Thymus (tissue), 11 donors: ENCODE measurements at regions not wholly inside any gene's neighbourhood (a gene's known extent, or its start where the extent isn't known, plus 50 kb on each side); places are given as distances from the start of the nearest gene placed in this dataset.

Experiments
- DNase-seq, 9 donors: peaks; one replicate each; pipeline ENCODE4 v3.0.0-alpha.2; 2013; ENCODE audit warnings: low spot score in 9 of 9, low read depth in 6 of 9, missing footprints in 1 of 9
- H3K27ac ChIP-seq, 2 donors: one replicate each; pipeline ENCODE4 v1.5.1; 2013; ENCODE audit warnings: control low read depth in 1 of 2, low read depth in 1 of 2, low read length in 1 of 2, mild to moderate bottlenecking in 1 of 2, moderate library complexity in 1 of 2
- H3K27me3 ChIP-seq, 2 donors: one replicate each; pipeline ENCODE4 v1.5.1; 2013; ENCODE audit warnings: low read length in 1 of 2; ENCODE audit not compliant: control insufficient read depth in 2 of 2, insufficient read depth in 1 of 2
- H3K36me3 ChIP-seq, 2 donors: one replicate each; pipeline ENCODE4 v1.5.1; 2013; ENCODE audit warnings: low read length in 1 of 2, mild to moderate bottlenecking in 1 of 2, moderate library complexity in 1 of 2; ENCODE audit not compliant: control insufficient read depth in 2 of 2, insufficient read depth in 2 of 2
- H3K4me1 ChIP-seq, 2 donors: one replicate each; pipeline ENCODE4 v1.5.1; 2013; ENCODE audit warnings: low read length in 2 of 2; ENCODE audit not compliant: control insufficient read depth in 2 of 2, insufficient read depth in 2 of 2
- H3K4me3 ChIP-seq, 2 donors: one replicate each; pipeline ENCODE4 v1.5.1; 2013; ENCODE audit warnings: low read length in 2 of 2, control low read depth in 1 of 2, mild to moderate bottlenecking in 1 of 2
- H3K9me3 ChIP-seq, 2 donors: one replicate each; pipeline ENCODE4 v1.5.1; 2013; ENCODE audit warnings: low read length in 1 of 2, mild to moderate bottlenecking in 1 of 2; ENCODE audit not compliant: control insufficient read depth in 2 of 2, insufficient read depth in 1 of 2
- WGBS: extraction: QIAGEN DNeasy Blood & Tissue Kit; methylation state at CpG from one replicate; pipeline ENCODE4 v1.1.7; 2013; 5-methylcytosine and 5-hydroxymethylcytosine counted together
- donor health status: healthy.

DNA sequence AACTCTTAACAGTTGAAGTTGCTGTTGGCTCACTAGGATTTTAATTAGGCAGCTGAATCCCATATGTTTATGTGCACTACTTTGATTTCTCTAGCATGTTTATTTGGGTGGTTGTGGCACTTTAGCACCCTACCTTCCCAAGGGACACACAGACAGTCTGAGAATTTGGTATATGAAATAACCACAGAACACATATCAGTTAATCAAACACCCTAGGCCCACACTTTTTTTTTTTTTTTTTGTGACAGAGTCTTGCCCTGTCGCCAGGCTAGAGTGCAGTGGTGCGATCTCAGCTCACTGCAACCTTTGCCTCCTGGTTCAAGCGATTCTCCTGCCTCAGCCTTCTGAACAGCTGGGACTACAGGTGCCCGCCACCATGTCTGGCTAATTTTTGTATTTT lies 130.5 kb downstream of the DCK start:
- Histone ChIP-seq H3K9me3 (peaks cover 0 to 7% of the 10 kb centered on the region in 2 donors), H3K36me3 (no peaks in the 10 kb centered on the region), H3K27ac (no peak overlapping the region), H3K4me1 (no peaks in the 10 kb centered on the region), H3K27me3 (no peaks in the 10 kb centered on the region), H3K4me3 (no peak overlapping the region)
- WGBS = over 99% methylated on average over 4 of the region's 4 CpGs
- no peak for DNase-seq

DNA sequence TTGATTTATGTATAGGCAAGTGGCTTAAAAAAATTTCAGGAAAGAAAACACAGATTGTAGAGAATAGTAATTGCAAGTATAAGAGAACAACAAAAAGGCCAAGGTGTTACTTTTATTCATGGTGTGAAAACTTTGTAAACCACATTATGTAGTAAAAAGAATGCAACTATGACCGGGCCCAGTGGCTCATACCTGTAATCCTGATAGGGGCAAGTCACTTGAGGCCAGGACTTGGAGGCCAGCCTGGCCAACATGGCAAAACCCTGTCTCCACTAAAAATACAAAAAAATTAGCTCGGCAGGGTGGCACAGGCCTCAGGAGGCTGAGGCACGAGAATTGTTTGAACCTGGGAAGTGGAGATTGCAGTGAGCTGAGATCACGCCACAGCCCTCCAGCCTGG lies 131.7 kb downstream of the DCK start:
- Histone ChIP-seq H3K4me3 (no peak overlapping the region), H3K27ac (no peak overlapping the region), H3K9me3 (peaks cover 0 to 7% of the 10 kb centered on the region in 2 donors), H3K36me3 (no peaks in the 10 kb centered on the region), H3K27me3 (no peaks in the 10 kb centered on the region), H3K4me1 (no peaks in the 10 kb centered on the region)
- WGBS = 98% methylated on average over 4 of the region's 4 CpGs
- DNase-seq = no peak

DNA sequence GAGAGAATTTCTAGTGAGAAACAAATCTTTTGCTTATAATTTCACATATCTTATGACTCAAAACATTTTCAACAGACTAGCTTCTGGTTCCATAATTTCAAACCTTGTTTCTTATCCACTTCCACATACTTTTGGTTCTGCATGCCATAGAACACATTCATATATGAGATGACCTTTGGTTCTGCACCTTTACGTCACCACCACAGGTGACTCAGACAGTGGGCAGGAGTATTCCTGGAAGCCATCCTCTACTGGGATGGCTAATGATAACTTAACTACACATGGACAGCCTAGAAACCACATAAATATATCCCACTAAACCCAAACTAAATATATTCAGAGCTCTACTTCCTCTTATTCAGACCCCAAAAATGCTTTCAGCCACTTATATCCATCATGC lies 133.3 kb downstream of the DCK start:
- Histone ChIP-seq H3K27me3 (no peaks in the 10 kb centered on the region), H3K4me3 (no peak overlapping the region), H3K36me3 (no peaks in the 10 kb centered on the region), H3K27ac (no peak overlapping the region), H3K9me3 (no peaks in the 10 kb centered on the region), H3K4me1 (no peaks in the 10 kb centered on the region)
- 88% methylated on average over 1 of the region's 1 CpG for WGBS
- DNase-seq = no peak

DNA sequence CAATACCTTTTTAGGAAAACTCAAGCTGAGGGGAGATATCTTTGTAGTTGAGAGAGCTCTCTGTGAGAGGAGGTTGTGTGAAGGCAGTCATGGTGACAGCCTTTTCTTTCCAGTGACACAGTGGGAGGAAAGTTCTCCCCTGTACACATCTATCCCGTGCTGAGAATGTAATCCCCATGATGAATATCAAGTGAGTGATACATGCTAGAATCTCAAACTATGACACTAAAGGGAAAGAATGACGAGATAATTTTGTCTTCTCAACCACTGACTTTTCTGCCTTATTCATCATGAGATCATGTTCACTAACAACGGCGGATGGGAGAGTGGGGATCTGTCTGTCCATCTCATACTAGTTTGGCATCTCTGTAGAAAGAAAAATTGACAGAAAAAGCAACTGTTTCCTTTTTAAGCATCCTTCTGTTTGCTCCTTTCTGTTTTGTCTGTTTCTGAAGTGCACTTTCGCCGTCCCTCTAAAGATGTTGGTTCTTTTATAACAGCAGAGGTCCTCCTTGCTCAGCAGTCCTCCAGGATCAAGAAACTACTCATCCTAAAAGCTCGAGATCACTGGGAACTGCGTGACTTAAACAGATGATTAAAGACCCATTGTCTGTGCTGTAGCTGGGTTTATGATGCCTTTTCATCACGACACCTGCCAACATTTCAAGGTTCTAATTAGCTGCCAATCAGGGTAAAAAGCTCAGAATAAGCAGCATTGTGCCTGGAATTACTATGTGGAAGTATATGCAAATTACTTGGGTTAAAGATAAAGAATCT lies 137.6 kb downstream of the DCK start:
- 87% methylated on average over 9 of the region's 9 CpGs for WGBS

DNA sequence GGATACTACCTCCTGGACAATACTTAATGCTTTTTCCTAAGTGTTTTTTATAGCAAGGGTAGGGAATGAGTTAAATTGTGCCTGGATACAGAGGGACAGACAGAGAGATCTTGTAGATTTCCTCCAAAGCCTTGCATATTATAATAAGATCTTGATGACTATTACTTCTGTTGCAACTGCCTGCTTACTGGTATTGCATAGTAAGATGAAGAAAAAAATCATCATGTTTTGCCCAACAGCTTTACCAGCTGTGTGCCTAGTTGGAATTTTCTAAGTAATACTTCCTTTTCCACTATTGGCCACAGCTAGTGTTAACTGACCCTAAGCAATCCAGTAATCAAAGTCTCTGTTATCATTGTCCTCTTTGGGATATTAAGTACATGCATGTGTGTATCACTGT lies 139.0 kb downstream of the DCK start:
- Histone ChIP-seq H3K27ac (no peak overlapping the region), H3K36me3 (no peaks in the 10 kb centered on the region), H3K4me1 (no peaks in the 10 kb centered on the region), H3K27me3 (no peaks in the 10 kb centered on the region), H3K9me3 (no peaks in the 10 kb centered on the region), H3K4me3 (no peak overlapping the region)
- DNase-seq = no peak

More for the DNA sequence above, 137.6 kb downstream of the DCK start:
- Histone ChIP-seq H3K4me3 (no peak overlapping the region), H3K9me3 (no peaks in the 10 kb centered on the region), H3K4me1 (no peaks in the 10 kb centered on the region), H3K27me3 (no peaks in the 10 kb centered on the region), H3K36me3 (no peaks in the 10 kb centered on the region), H3K27ac (no peak overlapping the region)
- DNase-seq = no peak

DNA sequence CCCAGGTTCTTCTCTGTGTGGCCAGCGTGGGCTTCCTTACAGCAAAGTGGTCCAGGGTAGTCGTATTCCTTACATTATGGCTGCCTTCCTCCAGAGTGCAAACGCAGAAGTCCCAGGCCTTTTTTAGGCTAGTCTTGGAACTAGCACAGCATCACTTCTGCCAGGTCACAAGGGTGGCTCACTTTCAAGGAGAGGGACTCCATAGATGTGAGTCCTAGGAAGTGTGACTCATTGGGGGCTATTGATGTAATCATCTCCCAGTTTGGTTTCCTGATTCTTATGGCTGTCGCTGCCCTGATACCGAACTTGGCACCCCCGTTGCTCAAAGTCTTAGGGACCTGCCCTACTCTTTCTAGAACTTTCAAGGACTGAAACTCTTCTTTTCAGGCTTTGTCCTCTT lies 140.0 kb downstream of the DCK start:
- H3K27me3 ChIP-seq = no peaks in the 10 kb centered on the region
- 99% methylated on average over 6 of the region's 6 CpGs for WGBS
- no peaks in the 10 kb centered on the region for H3K36me3 ChIP-seq
- no peak overlapping the region for H3K4me3 ChIP-seq
- H3K4me1 ChIP-seq = no peaks in the 10 kb centered on the region
- DNase-seq = no peak
- no peak overlapping the region for H3K27ac ChIP-seq
- H3K9me3 ChIP-seq = no peaks in the 10 kb centered on the region

DNA sequence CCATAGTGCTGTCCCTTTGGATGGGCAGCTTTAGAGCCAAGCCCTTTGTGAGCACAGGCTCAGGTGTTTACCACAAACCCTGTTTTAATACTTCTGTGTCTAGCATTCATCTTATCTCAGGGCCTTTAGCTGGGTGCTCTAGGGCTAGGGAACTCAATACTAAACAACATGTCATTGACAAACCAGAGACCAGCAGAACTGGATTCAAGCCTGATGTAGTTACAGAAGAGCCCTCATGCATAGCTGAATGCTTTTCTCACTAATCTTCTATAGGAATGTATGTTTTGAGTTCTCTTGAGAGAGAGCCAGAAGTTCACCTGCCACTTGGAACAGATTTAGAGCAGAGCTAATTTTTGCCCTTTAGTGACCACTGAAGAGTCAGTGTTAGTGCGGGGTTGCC lies 142.6 kb downstream of the DCK start:
- DNase-seq = no peak
- H3K27ac ChIP-seq = no peak overlapping the region
- no peaks in the 10 kb centered on the region for H3K9me3 ChIP-seq
- no peaks in the 10 kb centered on the region for H3K36me3 ChIP-seq
- H3K4me3 ChIP-seq = no peak overlapping the region
- WGBS = 95% methylated on average over 1 of the region's 1 CpG
- H3K27me3 ChIP-seq = no peaks in the 10 kb centered on the region
- H3K4me1 ChIP-seq = no peaks in the 10 kb centered on the region

DNA sequence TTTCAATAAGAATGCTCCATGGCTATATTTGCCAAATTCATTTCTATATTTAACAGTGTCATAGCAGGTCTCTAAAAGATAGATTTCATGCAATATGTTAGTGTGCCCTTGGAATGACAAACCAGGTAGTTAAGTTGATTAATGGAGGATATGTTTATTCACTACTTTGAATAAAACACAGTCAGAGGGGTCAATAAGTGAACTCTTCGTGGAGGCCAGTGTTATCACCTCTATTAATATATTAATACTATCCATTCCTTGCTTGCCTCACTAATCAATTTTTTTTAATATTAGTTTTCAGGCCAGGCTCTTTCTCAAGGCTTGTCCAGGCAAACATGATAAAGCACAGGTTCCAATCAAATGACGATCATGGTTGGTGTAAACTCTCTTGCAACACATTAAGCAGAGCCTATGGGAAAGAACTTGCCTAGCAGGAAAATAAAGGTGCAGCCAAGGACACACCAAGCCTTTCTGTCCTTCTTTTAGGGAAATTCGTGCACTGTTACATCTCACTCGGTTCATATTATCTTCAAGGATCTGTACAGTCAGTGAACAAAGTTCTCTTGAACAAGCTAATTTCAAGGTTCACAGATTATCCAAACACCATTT lies 144.7 kb downstream of the DCK start:
- Histone ChIP-seq H3K4me3 (no peak overlapping the region), H3K9me3 (no peaks in the 10 kb centered on the region), H3K4me1 (no peaks in the 10 kb centered on the region), H3K27ac (no peak overlapping the region), H3K27me3 (no peaks in the 10 kb centered on the region), H3K36me3 (no peaks in the 10 kb centered on the region)
- 88% methylated on average over 4 of the region's 4 CpGs for WGBS
- no peak for DNase-seq

DNA sequence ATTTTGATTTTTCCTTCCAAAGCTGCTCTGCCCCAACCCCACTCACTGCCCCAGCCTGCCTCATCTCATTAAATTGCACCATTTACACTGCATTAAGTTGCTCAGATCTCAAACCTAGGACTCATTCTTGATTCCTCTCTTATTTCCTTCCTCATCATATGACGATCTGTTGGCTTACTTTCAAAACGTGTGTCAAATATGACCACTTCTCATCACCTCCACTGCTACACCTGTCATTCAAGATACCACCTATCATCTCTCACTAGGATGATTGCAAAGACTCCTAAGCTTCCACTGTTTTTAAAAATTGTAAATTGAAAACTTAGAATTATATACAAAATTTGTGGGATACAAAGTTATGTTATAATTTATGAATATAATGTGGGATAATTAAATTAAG lies 147.1 kb downstream of the DCK start:
- Histone ChIP-seq H3K27ac (no peak overlapping the region), H3K9me3 (no peaks in the 10 kb centered on the region), H3K36me3 (no peaks in the 10 kb centered on the region), H3K4me3 (no peak overlapping the region), H3K27me3 (no peaks in the 10 kb centered on the region), H3K4me1 (no peaks in the 10 kb centered on the region)
- 71% methylated on average over 2 of the region's 2 CpGs for WGBS
- DNase-seq = no peak
